SKM-1 (cell line): ENCODE measurements at regions not wholly inside any gene's neighbourhood (a gene's known extent, or its start where the extent isn't known, plus 50 kb on each side); places are given as distances from the start of the nearest gene placed in this dataset.

Experiments used
- DNase-seq: peaks from one replicate; lab custom pipeline; 2025; ENCODE audit not compliant: unreplicated experiment; lab: John Stamatoyannopoulos, UW

- no peak for DNase-seq
These were observed 54.0 kb upstream of the STMND1 start for GRCh38 chr6:17047889-17048288.

- no peak for DNase-seq
These were observed 56.1 kb upstream of the STMND1 start for GRCh38 chr6:17045581-17046322.

GRCh38 chr6:17043148-17043522, 58.7 kb upstream of the STMND1 start:
- no peak for DNase-seq

GRCh38 chr6:17042422-17043147, 59.3 kb upstream of the STMND1 start:
- DNase-seq: no peak

GRCh38 chr6:17039266-17039665, 62.6 kb upstream of the STMND1 start:
- no peak for DNase-seq

GRCh38 chr6:17038316-17038715, 63.5 kb upstream of the STMND1 start:
- DNase-seq: no peak

GRCh38 chr6:17036065-17036393, 65.8 kb upstream of the STMND1 start:
- no peak for DNase-seq

GRCh38 chr6:17035257-17036064, 66.4 kb upstream of the STMND1 start:
- DNase-seq: no peak

- no peak for DNase-seq
These were observed 68.1 kb upstream of the STMND1 start for GRCh38 chr6:17033746-17034145.

- DNase-seq: no peak
These were observed 68.7 kb upstream of the STMND1 start for GRCh38 chr6:17032988-17033634.

- no peak for DNase-seq
These were observed 69.3 kb upstream of the STMND1 start for GRCh38 chr6:17032590-17032987.

GRCh38 chr6:17031961-17032360, 69.9 kb upstream of the STMND1 start:
- no peak for DNase-seq

- no peak for DNase-seq
These were observed 74.4 kb upstream of the STMND1 start for GRCh38 chr6:17027441-17027840.

GRCh38 chr6:17022604-17023003, 79.2 kb upstream of the STMND1 start:
- DNase-seq: no peak

GRCh38 chr6:17021539-17021889, 80.3 kb upstream of the STMND1 start:
- DNase-seq: no peak

GRCh38 chr6:17020889-17021538, 80.8 kb upstream of the STMND1 start:
- DNase-seq: no peak

- no peak for DNase-seq
These were observed 83.4 kb upstream of the STMND1 start for GRCh38 chr6:17018425-17018824.

- DNase-seq: no peak
These were observed 84.4 kb upstream of the STMND1 start for GRCh38 chr6:17017416-17017815.

- DNase-seq: no peak
These were observed 86.1 kb upstream of the STMND1 start for GRCh38 chr6:17015551-17016381.

- no peak for DNase-seq
These were observed 86.7 kb upstream of the STMND1 start for GRCh38 chr6:17015144-17015543.
